CD14-positive monocyte (primary cell): ENCODE measurements at regions not wholly inside any gene's neighbourhood (a gene's known extent, or its start where the extent isn't known, plus 50 kb on each side); places are given as distances from the start of the nearest gene placed in this dataset.

Experiments used
- DNase-seq, 3 donors: peaks; one replicate each; pipeline ENCODE4 v3.0.0-alpha.2; 2011 to 2022
- H2AFZ ChIP-seq: 2 replicates; pipeline ENCODE4 v1.6.0; 2012; ENCODE audit warnings: mild to moderate bottlenecking, low read depth, low read length, inconsistent platforms; ENCODE audit not compliant: insufficient read depth, poor library complexity, severe bottlenecking
- H3K27ac ChIP-seq, 2 donors: 1 replicate in 1 of 2; 2 replicates in 1 of 2; pipeline ENCODE4 v1.5.1; 2012 to 2013; ENCODE audit warnings: low read length in 2 of 2, control low read depth in 1 of 2, inconsistent platforms in 1 of 2, low read depth in 1 of 2, mild to moderate bottlenecking in 1 of 2
- H3K27me3 ChIP-seq, 2 donors: one replicate each; pipeline versions ENCODE4 v1.6.0 to v1.6.1; 2011 to 2013; ENCODE audit warnings: low read length in 2 of 2; ENCODE audit not compliant: control insufficient read depth in 2 of 2, insufficient read depth in 2 of 2
- H3K36me3 ChIP-seq, 2 donors: replicated peaks in 1 of 2; 1 replicate in 1 of 2; 2 replicates in 1 of 2; pipeline versions ENCODE4 v1.5.1 to v1.6.1; 2012 to 2013; ENCODE audit warnings: low read length in 2 of 2, control low read depth in 1 of 2, inconsistent platforms in 1 of 2, mild to moderate bottlenecking in 1 of 2; ENCODE audit not compliant: insufficient read depth in 2 of 2, control insufficient read depth in 1 of 2
- H3K4me1 ChIP-seq, 2 donors: 1 replicate in 1 of 2; 2 replicates in 1 of 2; pipeline versions ENCODE4 v1.5.1 to v1.6.1; 2012 to 2013; ENCODE audit warnings: low read length in 2 of 2, control low read depth in 1 of 2, inconsistent platforms in 1 of 2, mild to moderate bottlenecking in 1 of 2, moderate library complexity in 1 of 2; ENCODE audit not compliant: insufficient read depth in 2 of 2, control insufficient read depth in 1 of 2
- H3K4me2 ChIP-seq: replicated peaks from 2 replicates; pipeline ENCODE3; 2012; ENCODE audit warnings: low read length, moderate library complexity, mild to moderate bottlenecking; ENCODE audit not compliant: poor library complexity, severe bottlenecking; ENCODE audit errors: extremely low read depth
- H3K4me3 ChIP-seq, 3 experiments: fragments of 200-600 bp in 1 of 3; sonication (generic) in 1 of 3; replicated peaks in 1 of 3; 1 replicate in 2 of 3; 2 replicates in 1 of 3; pipeline ENCODE4 v1.5.1; 2011 to 2013; ENCODE audit warnings: low read length in 3 of 3, mild to moderate bottlenecking in 3 of 3, control low read depth in 2 of 3, low read depth in 2 of 3, inconsistent platforms in 1 of 3, moderate library complexity in 1 of 3
- H3K79me2 ChIP-seq: 2 replicates; pipeline ENCODE4 v1.6.0; 2012; ENCODE audit warnings: mild to moderate bottlenecking, control low read depth, inconsistent platforms, low read length, moderate library complexity; ENCODE audit not compliant: insufficient read depth
- H3K9ac ChIP-seq: 2 replicates; pipeline ENCODE4 v1.6.0; 2017; ENCODE audit warnings: low read length, mild to moderate bottlenecking; ENCODE audit not compliant: insufficient read depth, poor library complexity, severe bottlenecking
- H3K9me3 ChIP-seq, 2 donors: replicated peaks in 1 of 2; 1 replicate in 1 of 2; 2 replicates in 1 of 2; pipeline versions ENCODE4 v1.5.1 to v1.6.1; 2012 to 2013; ENCODE audit warnings: low read length in 2 of 2, control low read depth in 1 of 2; ENCODE audit not compliant: control insufficient read depth in 1 of 2, insufficient read depth in 1 of 2
- H4K20me1 ChIP-seq: 2 replicates; pipeline ENCODE4 v1.6.0; 2012; ENCODE audit warnings: mild to moderate bottlenecking, low read length, control low read depth, moderate library complexity; ENCODE audit not compliant: insufficient read depth
- H3K27ac Mint-ChIP-seq, 7 donors: one replicate each; pipeline ENCODE4 v1.8.0; 2020; ENCODE audit warnings: mild to moderate bottlenecking in 7 of 7, mixed read lengths in 7 of 7, moderate library complexity in 6 of 7, inconsistent platforms in 2 of 7
- H3K27me3 Mint-ChIP-seq, 3 donors: one replicate each; pipeline ENCODE4 v1.8.0; 2021 to 2022; ENCODE audit warnings: low read depth in 3 of 3, mild to moderate bottlenecking in 3 of 3, mixed read lengths in 3 of 3, moderate library complexity in 3 of 3, inconsistent platforms in 1 of 3
- H3K36me3 Mint-ChIP-seq, 2 donors: one replicate each; pipeline ENCODE4 v1.8.0; 2020; ENCODE audit warnings: mixed read lengths in 2 of 2, inconsistent platforms in 1 of 2, mild to moderate bottlenecking in 1 of 2
- H3K4me1 Mint-ChIP-seq: one replicate; pipeline ENCODE4 v1.8.0; 2020; ENCODE audit warnings: mild to moderate bottlenecking, mixed read lengths
- H3K4me3 Mint-ChIP-seq, 2 donors: one replicate each; pipeline ENCODE4 v1.8.0; 2020; ENCODE audit warnings: mild to moderate bottlenecking in 2 of 2, mixed read lengths in 2 of 2, moderate library complexity in 1 of 2
- H3K9me3 Mint-ChIP-seq, 7 donors: one replicate each; pipeline ENCODE4 v1.8.0; 2020 to 2022; ENCODE audit warnings: mixed read lengths in 7 of 7, mild to moderate bottlenecking in 6 of 7, moderate library complexity in 6 of 7, inconsistent platforms in 2 of 7
- WGBS: methylation state at CpG from one replicate; pipeline ENCODE4 v1.1.5; 2013; ENCODE audit warnings: missing lambda C conversion rate; ENCODE audit not compliant: insufficient coverage; 5-methylcytosine and 5-hydroxymethylcytosine counted together
- intact Hi-C, 2 donors: fragments of 100-400 bp; cut with micrococcal nuclease; formaldehyde crosslinking; loops; one replicate each; pipeline versions ENCODE4 v1.15.0 to v1.15.1; 2023
- TF ChIP-seq, protein P1 (sequence below): fragments of 200-600 bp; IDR thresholded peaks from one replicate; pipeline ENCODE4 v1.8.0; 2022; ENCODE audit warnings: antibody characterized with exemption, mild to moderate bottlenecking

DNA sequence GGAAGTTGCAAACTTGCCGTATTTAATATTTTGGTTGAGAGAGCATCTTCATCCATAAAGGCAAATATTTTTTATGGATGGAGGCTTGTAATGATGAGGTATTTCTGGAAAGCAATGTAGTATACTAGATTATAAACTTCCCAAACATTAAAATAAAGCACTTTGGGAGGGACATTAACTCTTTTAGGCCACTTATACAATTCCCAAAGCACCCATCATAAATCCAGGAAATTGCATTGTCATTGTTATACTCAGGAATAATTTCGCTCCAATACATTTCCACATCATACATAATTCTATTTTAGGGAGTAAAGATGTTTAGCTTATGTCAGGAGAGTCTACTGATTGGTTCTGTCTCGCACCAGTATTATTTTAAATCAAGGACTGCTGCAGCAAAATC lies 212.7 kb upstream of the MKI67 start:
- Histone ChIP-seq H2AFZ (no peak overlapping the region), H3K4me3 (no peak overlapping the region), H3K36me3 (no peaks in the 10 kb centered on the region), H4K20me1 (no peaks in the 10 kb centered on the region), H3K27me3 (no peaks in the 10 kb centered on the region), H3K9ac (no peak overlapping the region), H3K27ac (no peak overlapping the region), H3K4me1 (no peaks in the 10 kb centered on the region), H3K4me2 (no peak overlapping the region), H3K79me2 (no peaks in the 10 kb centered on the region), H3K9me3 (no peaks in the 10 kb centered on the region)
- Mint-ChIP-seq H3K9me3 (peaks cover 0 to 2% (median 0%) of the 10 kb centered on the region in 7 donors), H3K4me1 (no peaks in the 10 kb centered on the region), H3K4me3 (no peak overlapping the region), H3K27ac (no peak overlapping the region), H3K27me3 (peaks cover 2 to 4% (median 3%) of the 10 kb centered on the region in 3 donors), H3K36me3 (no peaks in the 10 kb centered on the region)
- no CpG with 5 or more reads among the region's 3 CpGs for WGBS
- TF ChIP-seq, protein P1, sequence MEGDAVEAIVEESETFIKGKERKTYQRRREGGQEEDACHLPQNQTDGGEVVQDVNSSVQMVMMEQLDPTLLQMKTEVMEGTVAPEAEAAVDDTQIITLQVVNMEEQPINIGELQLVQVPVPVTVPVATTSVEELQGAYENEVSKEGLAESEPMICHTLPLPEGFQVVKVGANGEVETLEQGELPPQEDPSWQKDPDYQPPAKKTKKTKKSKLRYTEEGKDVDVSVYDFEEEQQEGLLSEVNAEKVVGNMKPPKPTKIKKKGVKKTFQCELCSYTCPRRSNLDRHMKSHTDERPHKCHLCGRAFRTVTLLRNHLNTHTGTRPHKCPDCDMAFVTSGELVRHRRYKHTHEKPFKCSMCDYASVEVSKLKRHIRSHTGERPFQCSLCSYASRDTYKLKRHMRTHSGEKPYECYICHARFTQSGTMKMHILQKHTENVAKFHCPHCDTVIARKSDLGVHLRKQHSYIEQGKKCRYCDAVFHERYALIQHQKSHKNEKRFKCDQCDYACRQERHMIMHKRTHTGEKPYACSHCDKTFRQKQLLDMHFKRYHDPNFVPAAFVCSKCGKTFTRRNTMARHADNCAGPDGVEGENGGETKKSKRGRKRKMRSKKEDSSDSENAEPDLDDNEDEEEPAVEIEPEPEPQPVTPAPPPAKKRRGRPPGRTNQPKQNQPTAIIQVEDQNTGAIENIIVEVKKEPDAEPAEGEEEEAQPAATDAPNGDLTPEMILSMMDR: no peak
- intact Hi-C loops: no loop called here
- no peak for DNase-seq

DNA sequence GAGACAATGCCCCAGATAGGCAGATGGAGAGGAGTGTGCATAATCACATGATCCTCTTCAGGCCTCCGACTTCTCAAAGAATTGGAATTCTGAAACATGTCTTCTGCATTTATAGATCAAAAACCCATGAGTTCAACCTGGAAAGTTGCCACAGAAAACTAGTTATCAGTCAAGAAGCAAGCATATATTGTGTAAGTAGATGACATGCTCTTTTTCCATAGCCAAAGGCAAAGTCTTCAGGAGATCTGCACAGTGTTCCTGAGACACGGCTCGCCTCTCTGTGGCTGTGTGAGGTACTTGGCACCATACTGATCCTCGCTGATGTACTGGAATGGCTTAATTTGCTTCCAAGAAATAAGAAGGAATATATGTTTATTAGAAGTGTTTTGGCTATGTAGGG lies 213.5 kb upstream of the MKI67 start:
- H4K20me1 ChIP-seq: no peaks in the 10 kb centered on the region
- no peaks in the 10 kb centered on the region for H3K4me1 Mint-ChIP-seq
- no peaks in the 10 kb centered on the region for H3K9me3 ChIP-seq
- TF ChIP-seq, protein P1: no peak
- intact Hi-C loops: no loop called here
- no peak overlapping the region for H3K4me3 ChIP-seq
- H3K4me3 Mint-ChIP-seq: no peak overlapping the region
- H3K79me2 ChIP-seq: no peaks in the 10 kb centered on the region
- no peak overlapping the region for H2AFZ ChIP-seq
- no peak overlapping the region for H3K27ac ChIP-seq
- H3K27me3 ChIP-seq: no peaks in the 10 kb centered on the region
- DNase-seq: no peak
- H3K27ac Mint-ChIP-seq: no peak overlapping the region
- H3K36me3 Mint-ChIP-seq: no peaks in the 10 kb centered on the region
- H3K4me2 ChIP-seq: no peak overlapping the region
- peaks cover 0 to 2% (median 0%) of the 10 kb centered on the region in 7 donors for H3K9me3 Mint-ChIP-seq
- H3K9ac ChIP-seq: no peak overlapping the region
- H3K4me1 ChIP-seq: no peaks in the 10 kb centered on the region
- no peaks in the 10 kb centered on the region for H3K36me3 ChIP-seq
- peaks cover 2 to 4% (median 4%) of the 10 kb centered on the region in 3 donors for H3K27me3 Mint-ChIP-seq
- WGBS: 97% methylated on average over 3 of the region's 4 CpGs
